LHCN-M2 (cell line): ENCODE measurements at regions not wholly inside any gene's neighbourhood (a gene's known extent, or its start where the extent isn't known, plus 50 kb on each side); places are given as distances from the start of the nearest gene placed in this dataset.
"Not testable (repeated sequence)": the region's sequence is repeated elsewhere in the genome, so short reads cannot be mapped to it uniquely, and the experiment has no call there.

ENCODE experiments used
- DNase-seq: peaks from one replicate; pipeline ENCODE4 v3.0.0-alpha.2; 2012; ENCODE audit warnings: low read depth

DNA sequence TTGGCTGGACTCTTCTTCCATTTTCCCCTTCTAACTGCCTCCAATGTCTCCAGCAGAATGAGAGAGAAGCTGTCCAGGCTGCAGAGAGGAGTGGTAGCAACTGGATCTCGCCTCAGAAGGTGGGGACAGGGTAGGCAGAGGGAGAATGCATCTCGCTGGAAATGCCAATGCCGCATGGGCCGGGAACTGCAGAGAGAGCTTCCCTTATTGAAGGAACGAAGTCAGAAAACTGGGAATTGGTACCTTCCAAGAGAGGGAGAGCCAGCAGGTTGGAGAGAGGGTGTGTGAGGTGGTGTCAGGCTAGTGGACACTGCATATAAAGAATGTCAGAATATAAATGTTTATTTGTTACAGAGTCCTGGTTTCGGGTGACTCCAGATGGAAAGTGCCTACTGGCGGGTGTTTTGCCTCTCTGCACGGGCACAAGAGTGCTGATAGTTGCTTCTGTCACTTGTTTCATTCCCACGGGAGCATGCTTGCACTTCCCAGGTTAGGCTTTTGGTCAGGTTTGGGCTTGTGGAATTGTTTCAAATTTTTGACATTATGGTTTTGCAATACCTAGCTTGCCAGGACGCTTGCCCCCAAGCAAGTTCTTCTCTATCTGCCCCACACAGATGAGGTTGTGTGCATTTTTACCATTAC is 156.8 kb upstream of the STS start:
- DNase-seq, result no peak

DNA sequence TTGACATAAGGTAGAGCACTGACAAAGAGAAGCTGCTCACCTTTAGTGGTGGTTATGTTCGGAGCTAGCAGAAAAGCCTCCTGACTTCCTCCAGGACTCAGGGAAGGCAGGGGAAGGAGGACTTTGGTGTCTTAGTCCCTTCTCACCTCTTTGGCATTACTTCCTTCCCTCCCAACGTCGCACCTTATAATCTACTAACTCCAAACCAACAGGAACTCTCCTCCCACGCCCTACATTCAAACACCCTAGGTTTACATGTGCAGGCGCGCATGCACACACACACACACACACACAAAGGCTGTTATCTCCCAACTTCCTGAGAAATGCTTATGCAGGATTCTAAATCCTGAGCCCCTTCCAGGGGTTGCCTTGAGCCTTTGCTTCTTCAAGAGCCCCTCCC is 157.7 kb upstream of the STS start:
- no peak for DNase-seq

DNA sequence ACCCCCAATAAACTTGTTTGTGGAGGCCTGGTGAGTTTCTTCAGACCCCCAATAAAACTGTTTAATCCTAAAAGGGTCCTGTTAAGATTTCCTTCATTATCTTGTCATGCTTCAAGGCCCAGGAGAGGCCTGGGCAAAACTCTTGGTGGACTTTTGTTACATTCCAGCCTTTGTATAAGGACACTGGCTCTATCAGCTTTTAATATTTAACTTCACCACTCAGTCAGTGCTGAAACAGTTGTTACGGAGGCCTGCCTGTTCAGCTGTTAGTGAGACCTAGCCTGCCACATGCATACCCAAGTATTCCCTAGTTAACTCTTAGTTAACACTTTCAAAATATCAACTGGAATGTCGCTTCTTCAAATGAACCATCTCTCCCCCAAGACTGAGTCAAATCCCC is 158.8 kb upstream of the STS start:
- not testable (repeated sequence) for DNase-seq

DNA sequence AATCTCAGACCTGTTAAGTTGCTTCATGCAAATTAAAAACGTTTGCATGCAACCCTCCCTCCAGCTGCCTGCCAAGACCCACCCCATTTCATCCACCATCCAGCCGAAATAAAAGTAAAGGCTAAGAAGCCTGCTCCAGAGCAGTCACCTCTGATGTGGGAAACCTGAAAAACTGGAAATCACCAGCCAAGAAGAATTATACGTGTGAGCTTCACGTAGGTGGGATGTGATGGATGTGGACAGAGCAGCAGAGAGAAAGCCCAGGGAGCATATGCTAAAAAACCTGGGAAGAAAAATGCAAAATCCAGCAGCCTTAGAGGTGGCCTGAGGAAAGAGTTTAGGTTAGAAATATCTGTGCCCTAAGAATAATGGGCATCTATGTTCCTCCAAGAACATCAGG is 160.6 kb upstream of the STS start:
- no peak for DNase-seq

DNA sequence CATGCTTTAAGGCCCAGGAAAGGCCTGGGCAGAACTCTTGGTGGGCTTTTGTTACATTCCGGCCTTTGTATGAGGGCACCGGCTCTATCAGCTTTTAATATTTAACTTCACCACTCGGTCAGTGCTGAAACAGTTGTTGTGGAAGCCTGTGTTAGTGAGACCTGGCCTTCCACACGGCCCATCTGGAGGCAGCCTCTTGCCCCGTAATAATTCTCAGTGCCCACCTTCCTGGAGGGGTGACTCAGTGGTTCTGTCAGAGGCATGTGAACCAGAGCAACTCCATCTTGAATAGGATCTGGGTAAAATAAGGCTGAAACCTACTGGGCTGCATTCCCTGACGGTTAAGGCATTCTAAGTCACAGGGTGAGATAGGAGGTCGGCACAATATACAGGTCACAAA is 162.0 kb upstream of the STS start:
- DNase-seq, result no peak

DNA sequence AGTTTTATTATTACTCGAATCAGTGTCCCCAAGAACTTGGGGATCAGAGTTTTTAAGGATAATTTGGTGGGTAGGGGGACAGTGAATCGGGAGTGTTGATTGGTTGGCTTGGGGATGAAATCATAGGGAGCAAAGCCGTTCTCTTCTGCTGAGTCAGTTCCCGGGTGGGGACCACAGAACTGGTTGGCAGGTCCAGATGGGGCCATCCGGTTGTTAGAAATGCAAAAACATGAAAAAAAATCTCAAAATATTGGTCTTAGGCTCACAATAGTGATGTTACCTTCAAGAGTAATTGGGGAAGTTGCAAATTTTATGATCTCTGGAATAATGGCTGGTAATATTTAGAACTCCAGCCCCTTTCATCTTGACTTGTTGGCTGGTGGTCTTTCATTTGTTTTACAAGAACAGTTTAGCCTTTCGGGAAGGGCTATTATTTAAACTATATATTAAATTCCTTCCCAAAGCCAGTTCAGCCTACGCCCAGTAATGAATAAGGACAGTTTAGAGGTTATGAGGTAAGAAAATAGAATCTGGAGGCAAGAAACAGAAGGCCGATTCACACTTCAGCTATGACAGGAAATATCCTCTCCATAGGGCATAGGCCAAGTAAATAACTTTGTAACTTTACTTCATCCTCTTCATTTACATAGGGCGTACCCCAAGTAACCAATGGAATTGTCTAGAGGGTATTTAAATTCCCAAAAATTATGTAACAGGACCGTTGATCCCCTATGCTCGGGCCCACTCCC is 164.1 kb upstream of the STS start:
- DNase-seq, result no peak

DNA sequence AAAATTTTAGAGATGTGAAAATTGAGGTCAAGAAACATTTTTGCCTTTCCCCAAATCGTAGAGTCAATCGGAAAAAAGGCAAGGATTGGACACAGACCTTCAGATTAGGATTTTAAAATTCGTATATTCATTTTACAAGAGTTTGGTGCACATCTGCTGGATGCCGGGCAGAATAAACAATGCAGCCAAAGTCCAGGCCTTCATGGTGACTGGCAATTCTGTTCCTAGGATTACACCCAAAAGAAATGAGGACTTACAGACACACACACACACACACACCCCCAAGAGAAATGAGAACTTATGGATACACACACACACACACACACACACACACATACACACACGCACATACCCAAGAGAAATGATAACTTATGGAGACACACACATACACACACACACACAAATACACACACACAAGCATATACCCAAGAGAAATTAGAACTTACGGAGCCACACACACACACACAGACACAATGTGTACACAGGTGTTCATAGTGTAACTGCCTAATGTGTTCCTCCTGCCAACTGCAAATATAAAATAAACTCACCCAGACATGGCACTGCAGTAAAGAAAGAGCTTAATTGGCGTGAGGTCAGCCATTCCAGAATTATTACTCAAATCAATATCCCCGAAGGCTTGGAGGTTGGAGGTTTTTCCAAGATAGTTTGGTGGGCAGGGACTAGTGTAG is 165.7 kb upstream of the STS start:
- no peak for DNase-seq

DNA sequence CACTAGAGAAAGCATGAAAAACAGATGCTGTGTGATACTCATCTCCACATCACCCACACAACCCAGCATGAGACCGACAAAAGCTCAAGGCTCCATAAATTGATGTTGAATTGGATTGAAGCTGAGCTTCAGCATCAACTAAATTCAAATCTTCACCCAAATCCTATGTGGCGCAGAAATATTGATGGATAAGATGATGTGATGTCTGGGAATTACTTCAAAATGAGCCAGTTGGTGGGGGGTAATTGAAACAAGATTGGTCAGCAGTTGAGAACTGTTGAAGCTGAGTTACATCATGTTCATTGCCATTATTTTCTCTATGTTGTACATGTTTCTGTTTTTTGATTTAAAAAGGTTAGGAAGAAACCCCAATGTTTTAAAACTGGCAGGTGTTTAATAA is 166.5 kb upstream of the STS start:
- DNase-seq, result no peak

DNA sequence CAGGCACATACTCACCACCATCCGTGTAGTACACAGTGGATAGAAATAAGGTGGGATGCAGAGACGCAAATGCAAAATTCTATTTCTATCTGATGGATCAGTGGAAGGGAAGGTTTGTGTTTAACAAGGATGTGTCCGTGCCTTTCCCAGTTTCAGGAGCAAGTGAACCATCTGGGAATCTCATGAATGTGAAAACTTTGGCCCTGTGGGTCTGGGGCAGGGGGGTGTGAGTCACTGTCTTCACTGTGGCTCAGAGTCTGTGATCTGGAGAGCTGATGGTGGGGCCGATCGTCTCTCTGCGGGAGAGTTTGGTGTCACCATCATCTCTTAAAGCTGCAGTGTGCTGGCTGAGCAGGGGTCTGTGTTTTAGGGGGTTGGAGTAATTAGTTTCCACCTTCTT is 179.3 kb upstream of the STS start:
- DNase-seq, result no peak

DNA sequence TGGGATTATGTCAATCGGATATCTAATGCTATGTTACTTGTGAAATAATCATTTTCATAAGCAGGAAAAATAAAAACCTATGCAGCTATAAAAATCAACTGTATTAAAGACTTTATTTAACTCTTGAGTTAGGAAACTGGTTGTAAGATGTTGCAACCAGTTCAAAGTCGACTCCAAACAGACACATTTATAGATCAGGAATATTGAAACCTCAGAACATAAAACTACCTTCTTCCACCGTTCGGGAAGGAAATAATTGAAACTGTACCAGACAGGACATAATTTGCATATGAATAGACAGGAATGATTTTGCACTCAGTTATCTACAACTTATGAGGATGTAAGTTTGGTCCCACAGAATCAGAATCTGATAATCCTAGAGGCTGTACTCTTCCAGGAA is 181.8 kb upstream of the STS start:
- DNase-seq, result no peak

DNA sequence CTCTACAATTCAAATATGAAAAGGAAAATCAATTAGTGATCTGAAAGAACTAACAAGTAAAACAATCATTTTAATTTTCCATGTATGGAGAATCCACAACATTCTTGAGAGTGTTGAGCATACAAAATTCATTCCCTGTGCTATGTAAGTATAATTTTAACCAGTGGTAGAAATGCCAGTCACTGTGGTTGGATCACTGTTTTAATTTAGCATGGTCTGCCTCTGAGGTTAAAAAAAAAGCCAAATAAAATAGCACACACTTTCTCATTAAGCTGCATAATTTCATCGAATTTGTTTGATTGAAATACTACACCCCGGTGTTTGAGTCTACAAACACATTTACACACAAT is 185.5 kb upstream of the STS start:
- DNase-seq, result no peak

DNA sequence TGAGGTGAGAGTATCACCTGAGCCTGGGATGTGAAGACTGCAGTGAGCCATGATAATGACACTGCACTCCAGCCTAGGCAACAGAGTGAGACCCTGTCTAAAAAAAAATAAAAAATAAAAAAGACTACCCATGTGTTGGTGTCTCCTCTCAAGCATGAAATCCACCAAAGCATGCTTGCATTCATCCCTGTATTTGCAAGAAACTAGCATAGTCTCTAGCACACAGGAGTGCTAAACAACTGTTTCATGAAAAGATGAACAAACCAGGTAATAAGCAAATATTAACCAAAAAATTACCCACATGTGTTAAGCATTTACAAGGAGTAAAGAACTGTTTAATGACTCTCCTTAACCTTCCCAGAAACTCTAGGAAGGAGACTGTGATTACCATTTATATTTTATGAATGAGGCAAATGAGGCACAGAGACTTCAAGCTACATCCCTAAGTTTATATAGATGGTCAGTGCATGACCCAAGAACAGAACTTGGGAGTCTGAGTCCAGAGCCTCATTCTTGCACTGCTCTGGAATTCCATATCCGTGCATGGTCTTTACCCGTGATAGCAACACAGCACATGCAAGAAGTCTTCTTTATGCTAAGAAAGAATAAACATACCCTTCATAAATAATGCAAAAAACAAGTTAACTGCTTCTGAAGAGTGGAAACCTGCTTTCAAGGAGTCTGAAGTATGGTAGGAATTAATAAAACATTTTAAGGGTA is 186.1 kb upstream of the STS start:
- DNase-seq, result no peak

DNA sequence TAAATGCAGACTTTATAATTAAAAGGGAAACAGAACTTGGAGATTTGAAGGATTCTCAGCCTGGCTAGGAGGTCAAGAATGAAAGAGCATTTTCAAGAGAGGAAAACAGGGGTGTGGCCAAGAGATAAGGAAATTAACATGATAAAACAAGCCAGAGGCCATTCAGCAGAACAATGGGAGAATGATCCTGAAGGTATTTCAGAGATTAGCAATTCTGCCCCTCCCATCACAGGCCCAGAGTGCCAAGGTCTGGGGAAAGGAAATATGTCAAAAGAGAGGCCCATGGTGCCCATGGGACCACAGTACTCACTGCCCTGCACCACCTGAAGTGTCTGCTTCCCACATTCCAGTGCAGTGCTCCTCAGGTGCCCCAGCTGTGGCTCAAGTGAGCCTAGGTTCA is 188.5 kb upstream of the STS start:
- DNase-seq, result no peak

DNA sequence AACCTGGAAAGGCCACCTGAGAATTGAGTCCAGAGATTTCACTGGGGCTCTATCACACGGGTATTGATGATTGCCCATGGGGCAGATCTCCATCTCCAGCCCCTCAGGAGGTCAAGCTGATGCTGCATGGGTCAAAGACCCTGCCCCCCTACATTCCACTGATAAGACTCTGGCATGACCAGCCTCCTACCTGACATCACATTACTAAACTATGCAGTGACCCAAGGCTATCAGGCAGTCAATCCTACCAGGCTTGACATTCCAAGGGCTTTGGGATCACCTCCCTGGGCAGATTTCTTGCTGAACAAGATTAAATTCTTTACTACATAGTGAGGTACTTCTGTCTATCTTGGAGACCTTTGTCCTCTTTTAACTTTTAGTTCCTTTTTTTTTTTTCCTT is 192.7 kb upstream of the STS start:
- no peak for DNase-seq

DNA sequence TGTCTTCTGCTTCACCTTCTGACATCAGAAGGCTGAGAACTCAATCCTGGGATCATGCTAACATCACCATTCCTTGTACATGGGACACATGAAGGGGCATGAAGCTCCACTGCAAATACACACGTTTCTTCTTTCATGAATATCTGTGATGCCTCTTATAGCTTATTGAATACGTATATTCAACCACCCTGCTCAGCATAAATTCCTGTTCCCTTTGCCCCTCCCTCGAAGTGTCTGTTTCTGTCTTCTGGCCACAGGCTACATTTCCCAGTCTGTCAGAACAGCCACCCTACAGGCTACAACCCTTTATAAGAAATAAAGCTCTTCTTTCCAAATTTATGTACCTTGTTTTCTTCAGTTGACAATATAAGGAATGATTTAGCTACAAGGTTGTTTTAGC is 201.3 kb upstream of the STS start:
- no peak for DNase-seq

DNA sequence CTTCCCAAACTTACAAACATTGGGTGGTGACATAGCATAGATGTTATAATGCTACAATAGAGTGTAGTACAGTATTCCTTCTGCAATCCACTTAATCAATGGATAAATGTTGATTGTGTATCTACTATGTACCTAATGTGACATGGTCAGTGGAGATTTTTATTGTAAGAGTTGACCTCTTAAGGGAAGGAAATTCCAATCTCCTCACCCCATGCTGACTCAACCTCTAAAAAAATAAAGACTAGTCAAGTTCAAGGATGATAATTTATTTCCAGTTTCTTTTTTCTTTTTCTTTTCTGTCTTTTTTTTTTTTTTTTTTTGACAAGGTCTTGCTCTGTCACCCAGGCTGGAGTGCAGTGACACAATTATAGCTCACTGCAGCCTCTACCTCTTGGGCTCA is 206.5 kb upstream of the STS start:
- DNase-seq, result peak; percentile 12

DNA sequence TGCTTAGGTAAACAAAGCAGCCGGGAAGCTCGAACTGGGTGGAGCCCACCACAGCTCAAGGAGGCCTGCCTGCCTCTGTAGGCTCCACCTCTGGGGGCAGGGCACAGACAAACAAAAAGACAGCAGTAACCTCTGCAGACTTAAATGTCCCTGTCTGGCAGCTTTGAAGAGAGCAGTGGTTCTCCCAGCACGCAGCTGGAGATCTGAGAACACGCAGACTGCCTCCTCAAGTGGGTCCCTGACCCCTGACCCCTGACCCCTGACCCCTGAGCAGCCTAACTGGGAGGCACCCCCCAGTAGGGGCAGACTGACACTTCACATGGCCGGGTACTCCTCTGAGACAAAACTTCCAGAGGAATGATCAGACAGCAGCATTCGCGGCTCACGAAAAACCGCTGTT is 214.6 kb upstream of the STS start:
- not testable (repeated sequence) for DNase-seq

DNA sequence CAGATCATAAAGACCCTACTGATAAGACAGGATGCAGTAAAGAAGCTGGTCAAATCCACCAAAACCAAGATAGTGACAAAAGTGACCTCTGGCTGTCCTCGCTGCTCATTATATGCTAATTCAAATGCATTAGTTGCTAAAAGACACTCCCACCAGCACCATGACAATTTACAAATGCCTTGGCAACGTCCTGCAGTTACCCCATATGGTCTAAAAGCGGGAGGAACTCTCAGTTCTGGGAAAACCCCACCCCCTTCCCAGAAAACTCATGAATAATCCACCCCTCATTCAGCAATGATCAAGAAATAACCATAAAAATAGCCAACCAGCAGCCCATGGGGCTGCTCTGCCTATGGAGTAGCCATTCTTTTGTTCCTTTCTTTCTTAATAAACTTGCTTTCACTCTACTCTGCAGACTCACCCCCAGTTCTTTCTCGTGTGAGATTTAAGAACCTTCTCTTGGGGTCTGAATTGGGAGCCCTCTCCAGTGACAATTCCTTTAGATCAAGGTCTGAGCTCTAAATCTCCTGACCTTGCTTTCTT is 217.1 kb upstream of the STS start:
- no peak for DNase-seq

DNA sequence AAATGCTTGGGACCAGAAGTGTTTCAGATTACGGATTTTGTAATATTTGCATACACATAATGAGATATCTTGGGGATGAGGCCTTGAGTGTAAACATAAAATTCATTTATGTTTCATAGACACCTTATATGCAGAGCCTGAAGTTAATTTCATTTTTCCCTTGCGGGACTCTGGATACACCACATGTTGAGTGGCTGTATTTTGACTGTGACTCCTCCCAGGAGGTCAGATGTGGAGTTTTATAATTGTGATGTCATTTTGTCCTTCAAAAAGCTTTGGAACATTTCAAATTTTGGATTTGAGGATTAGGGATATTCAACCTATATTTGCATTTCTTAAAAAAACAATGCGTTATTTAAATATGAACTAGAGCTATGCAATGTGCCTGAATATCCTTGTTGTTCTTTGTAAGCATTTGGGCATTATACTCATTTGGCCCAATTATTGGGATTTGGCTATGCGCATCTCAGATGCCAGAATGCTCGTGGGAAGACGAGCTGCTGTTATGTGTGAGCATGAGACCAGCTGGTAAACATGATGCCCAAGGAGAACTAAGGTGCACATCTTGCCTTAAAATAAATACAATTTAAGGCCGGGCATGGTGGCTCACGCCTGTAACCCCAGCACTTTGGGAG is 223.0 kb upstream of the STS start:
- DNase-seq, result no peak

DNA sequence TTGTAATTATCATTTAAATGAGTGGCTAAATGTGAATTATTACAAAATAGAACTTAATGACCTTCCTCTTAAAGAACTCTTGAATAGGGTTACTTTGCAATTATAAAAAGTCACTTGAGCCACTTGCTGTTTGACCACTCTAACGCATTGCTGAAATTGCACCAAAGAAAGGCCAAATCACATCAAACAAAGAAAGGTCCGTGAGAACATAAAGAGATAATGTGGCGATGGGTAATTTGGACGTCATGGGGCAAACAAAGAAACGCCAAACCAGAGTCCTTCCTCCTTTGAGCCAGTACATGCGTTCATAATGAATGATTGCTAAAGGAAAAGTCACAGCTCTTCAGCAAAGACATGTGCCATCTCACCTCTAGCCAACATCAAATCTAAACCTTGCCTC is 229.8 kb upstream of the STS start:
- no peak for DNase-seq

DNA sequence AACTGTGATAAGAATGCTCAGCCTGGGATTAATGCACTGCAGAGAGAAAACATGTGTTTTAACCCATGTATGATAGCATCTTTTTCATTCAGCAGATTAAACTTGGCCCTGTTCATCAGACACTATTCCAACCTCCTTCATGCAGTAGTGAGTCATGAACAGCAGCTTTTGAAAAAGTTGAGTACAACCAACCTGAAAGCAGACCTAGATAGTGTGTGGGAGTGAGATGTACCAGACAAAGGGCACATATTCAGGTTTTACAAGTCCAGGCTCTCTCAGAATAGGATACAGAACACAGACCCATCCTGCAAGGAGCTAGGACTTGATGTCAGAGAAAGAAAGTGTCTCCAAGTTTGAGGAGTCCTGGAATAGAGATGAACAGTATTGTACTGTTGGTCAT is 237.3 kb upstream of the STS start:
- DNase-seq, result no peak

DNA sequence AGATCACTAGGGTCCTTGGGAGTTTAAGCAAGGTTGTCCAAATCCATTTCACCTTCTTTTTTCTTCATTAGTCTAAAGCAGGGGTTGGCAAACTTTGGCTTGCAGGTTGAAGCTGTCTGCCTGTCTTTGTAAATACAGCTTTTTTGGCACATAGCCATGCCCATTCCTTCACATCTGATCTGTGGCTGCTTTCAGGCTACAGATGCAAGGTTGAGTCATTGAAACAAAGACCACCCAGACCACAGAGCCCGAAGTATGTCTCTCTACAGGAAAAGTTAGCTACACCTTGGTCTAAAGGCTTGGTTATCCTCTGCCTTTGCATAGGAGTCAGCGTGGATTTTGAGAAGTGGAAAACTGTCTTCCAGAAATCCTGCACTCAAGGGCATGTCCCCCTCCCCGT is 238.1 kb upstream of the STS start:
- DNase-seq, result no peak
